Tibial nerve (tissue), 4 donors: ENCODE measurements at regions not wholly inside any gene's neighbourhood (a gene's known extent, or its start where the extent isn't known, plus 50 kb on each side); places are given as distances from the start of the nearest gene placed in this dataset.

Source experiments
- DNase-seq, 2 donors: peaks; one replicate each; pipeline ENCODE4 v3.0.0-alpha.2; 2019; ENCODE audit warnings: low spot score in 2 of 2
- H3K27ac ChIP-seq, 4 donors: fragments of 200-600 bp; sonication (generic) in 3 of 4; one replicate each; pipeline ENCODE4 v1.5.1; 2017 to 2019; ENCODE audit warnings: mild to moderate bottlenecking in 1 of 4
- H3K27me3 ChIP-seq, 2 donors: fragments of 200-600 bp; sonication (generic) in 1 of 2; one replicate each; pipeline versions ENCODE4 v1.5.1 to v1.6.0; 2017 to 2019
- H3K36me3 ChIP-seq, 3 donors: fragments of 200-600 bp; sonication (generic); one replicate each; pipeline ENCODE4 v1.5.1; 2018 to 2019
- H3K4me1 ChIP-seq, 4 donors: fragments of 200-600 bp; sonication (generic) in 3 of 4; one replicate each; pipeline ENCODE4 v1.5.1; 2017 to 2019
- H3K4me3 ChIP-seq, 4 donors: fragments of 200-600 bp; sonication (generic) in 3 of 4; one replicate each; pipeline ENCODE4 v1.5.1; 2017 to 2019; ENCODE audit warnings: mild to moderate bottlenecking in 1 of 4, moderate library complexity in 1 of 4
- H3K9me3 ChIP-seq, 4 donors: fragments of 200-600 bp; sonication (generic) in 3 of 4; one replicate each; pipeline ENCODE4 v1.5.1; 2017 to 2019
- CTCF ChIP-seq, 5 experiments: fragments of 200-600 bp in 3 of 5; fragments of 450-650 bp in 2 of 5; sonication (generic) in 3 of 5; IDR thresholded peaks; one replicate each; pipeline ENCODE4 v1.5.1; 2016 to 2019; ENCODE audit warnings: antibody characterized with exemption in 5 of 5, mild to moderate bottlenecking in 3 of 5, moderate library complexity in 2 of 5
- EP300 ChIP-seq, 2 donors: sonication (generic); formaldehyde crosslinking; IDR thresholded peaks; one replicate each; pipeline ENCODE4 v1.6.1; 2017; ENCODE audit warnings: antibody characterized with exemption in 2 of 2, mild to moderate bottlenecking in 1 of 2
- POLR2A ChIP-seq, 2 donors: fragments of 450-650 bp; IDR thresholded peaks; one replicate each; pipeline ENCODE4 v1.6.1; 2017; ENCODE audit warnings: antibody characterized with exemption in 2 of 2, mild to moderate bottlenecking in 2 of 2, moderate library complexity in 2 of 2
- WGBS, 2 donors: methylation state at CpG; one replicate each; pipeline ENCODE4 v1.1.5; 2018; 5-methylcytosine and 5-hydroxymethylcytosine counted together

DNA sequence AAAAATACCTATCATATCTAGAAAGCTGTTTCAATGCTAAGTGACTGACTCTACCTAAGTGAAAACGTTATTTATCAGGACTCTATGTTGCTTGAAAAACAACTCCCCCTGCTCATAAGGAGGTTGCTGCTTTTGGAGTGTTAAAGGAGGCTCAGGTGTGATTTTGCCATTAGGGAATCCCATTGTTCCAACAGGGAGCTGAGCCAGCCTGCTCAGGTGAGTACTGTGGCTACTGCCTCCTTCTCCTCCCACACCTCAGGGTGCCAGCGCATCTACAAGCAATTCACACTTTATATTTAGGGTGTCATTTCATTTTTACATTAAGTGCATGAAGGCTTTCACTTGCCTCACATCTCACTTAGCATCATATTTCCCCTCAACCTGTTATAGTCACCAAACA lies 84.7 kb downstream of the SEM1 start:
- no peak overlapping the region for H3K27ac ChIP-seq
- no peaks in the 10 kb centered on the region for H3K27me3 ChIP-seq
- H3K4me1 ChIP-seq: no peaks in the 10 kb centered on the region
- H3K36me3 ChIP-seq: peaks cover 0 to 9% (median 0%) of the 10 kb centered on the region in 3 donors
- TF ChIP-seq POLR2A (IDR thresholded peaks at IDR 0.05) (no peak), EP300 (IDR thresholded peaks at IDR 0.05) (no peak), CTCF (IDR thresholded peaks at IDR 0.05) (no peak)
- H3K4me3 ChIP-seq: no peak overlapping the region
- no peak for DNase-seq
- peaks cover 0 to 17% (median 4%) of the 10 kb centered on the region in 4 donors for H3K9me3 ChIP-seq
- WGBS, 2 donors: 53 to 57% methylated on average over 2 of the region's 2 CpGs

DNA sequence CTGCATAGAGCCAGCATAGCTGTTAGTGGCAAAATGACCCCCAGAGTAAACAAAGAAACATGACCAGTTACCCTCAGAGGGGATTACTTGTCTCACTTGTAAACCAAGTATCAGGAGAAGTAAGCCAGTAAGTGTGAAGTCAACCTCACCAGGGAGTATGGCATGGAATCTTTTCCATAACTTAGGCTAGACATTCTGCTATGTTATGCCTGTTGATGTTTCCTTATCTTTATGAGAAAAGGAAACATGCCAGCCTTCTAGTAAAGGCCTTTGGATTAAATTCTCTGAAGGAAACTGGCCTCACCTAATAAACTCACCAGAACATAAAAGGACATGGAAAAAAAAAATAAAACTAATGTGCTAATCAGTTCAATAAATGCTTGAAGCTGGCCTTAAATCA lies 87.7 kb downstream of the SEM1 start:
- Histone ChIP-seq H3K4me3 (no peak overlapping the region), H3K36me3 (peaks cover 0 to 13% (median 0%) of the 10 kb centered on the region in 3 donors), H3K27ac (no peak overlapping the region), H3K27me3 (no peaks in the 10 kb centered on the region), H3K9me3 (peaks cover 0 to 37% (median 7%) of the 10 kb centered on the region in 4 donors), H3K4me1 (no peaks in the 10 kb centered on the region)
- TF ChIP-seq CTCF (IDR thresholded peaks at IDR 0.05): no peak
- TF ChIP-seq EP300 (IDR thresholded peaks at IDR 0.05): no peak
- TF ChIP-seq POLR2A (IDR thresholded peaks at IDR 0.05): no peak
- DNase-seq: no peak

DNA sequence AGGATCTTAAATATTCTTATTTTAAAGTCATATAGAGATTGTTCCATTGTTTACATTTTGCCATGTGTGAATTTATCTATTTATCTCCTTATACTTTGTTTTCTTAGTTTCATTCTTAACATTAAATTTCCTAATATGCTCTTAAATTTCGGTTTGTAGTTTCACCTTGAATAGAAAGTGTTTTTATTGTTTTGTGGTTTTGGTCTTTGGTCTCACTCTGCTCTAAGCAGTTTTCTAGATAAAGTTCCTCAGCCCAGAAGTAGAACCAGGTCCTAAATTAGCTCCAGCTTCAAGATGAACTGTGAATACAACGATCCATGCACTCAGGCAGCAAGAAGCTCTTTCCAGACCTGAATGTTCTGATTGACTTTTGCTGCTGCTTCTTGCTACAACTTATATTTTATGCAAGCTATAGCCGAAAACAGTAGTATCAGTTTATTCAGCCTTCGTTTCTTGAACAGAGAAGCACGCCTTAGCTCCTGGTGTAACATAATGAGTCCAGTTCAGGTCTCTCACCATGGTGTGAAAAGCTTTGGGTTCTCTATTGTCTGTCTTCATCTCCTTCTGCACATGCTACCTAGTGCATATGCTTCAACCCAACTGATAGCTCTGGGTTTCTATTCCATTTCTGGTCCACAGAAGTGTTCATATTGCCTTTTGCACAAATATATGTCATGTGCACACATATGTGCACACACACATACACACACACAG lies 95.3 kb downstream of the SEM1 start:
- peaks cover 0 to 37% (median 7%) of the 10 kb centered on the region in 4 donors for H3K9me3 ChIP-seq
- no peak for DNase-seq
- WGBS, 2 donors: 93 to 96% methylated on average over 5 of the region's 5 CpGs
- H3K4me3 ChIP-seq: no peak overlapping the region
- no peaks in the 10 kb centered on the region for H3K27me3 ChIP-seq
- no peak overlapping the region for H3K27ac ChIP-seq
- no peaks in the 10 kb centered on the region for H3K4me1 ChIP-seq
- H3K36me3 ChIP-seq: no peaks in the 10 kb centered on the region
- no peak for TF ChIP-seq CTCF (IDR thresholded peaks at IDR 0.05)

- TF ChIP-seq CTCF (IDR thresholded peaks at IDR 0.05) (no peak), POLR2A (IDR thresholded peaks at IDR 0.05) (no peak), EP300 (IDR thresholded peaks at IDR 0.05) (no peak)
- WGBS, 2 donors: 94 to 97% methylated on average over 1 of the region's 1 CpG
- Histone ChIP-seq H3K9me3 (peaks cover 0 to 18% (median 0%) of the 10 kb centered on the region in 4 donors), H3K36me3 (no peaks in the 10 kb centered on the region), H3K27ac (no peak overlapping the region), H3K4me1 (no peaks in the 10 kb centered on the region), H3K4me3 (no peak overlapping the region), H3K27me3 (no peaks in the 10 kb centered on the region)
- no peak for DNase-seq
Measured at GRCh38 chr7:96612034-96612433, 97.6 kb downstream of the SEM1 start.

GRCh38 chr7:96605045-96605716 lies 104.5 kb downstream of the SEM1 start:
- no peak for DNase-seq
- WGBS, 2 donors: 76 to 86% methylated on average over 2 of the region's 2 CpGs
- Histone ChIP-seq H3K4me3 (no peak overlapping the region), H3K27ac (no peak overlapping the region), H3K4me1 (no peaks in the 10 kb centered on the region), H3K9me3 (no peaks in the 10 kb centered on the region), H3K27me3 (no peaks in the 10 kb centered on the region), H3K36me3 (no peaks in the 10 kb centered on the region)
- TF ChIP-seq CTCF (IDR thresholded peaks at IDR 0.05) (no peak), EP300 (IDR thresholded peaks at IDR 0.05) (no peak), POLR2A (IDR thresholded peaks at IDR 0.05) (no peak)
